H1 (cell line): ENCODE measurements at regions not wholly inside any gene's neighbourhood (a gene's known extent, or its start where the extent isn't known, plus 50 kb on each side); places are given as distances from the start of the nearest gene placed in this dataset.

Experiments used
- CTCF ChIA-PET: fragments of 300-600 bp; sonication (Branson Sonifier 250); formaldehyde crosslinking; loops from one replicate; lab custom pipeline; 2021; ENCODE audit not compliant: partially characterized antibody; lab: Charles Lee
- POLR2A ChIA-PET: fragments of 300-600 bp; sonication (Branson Sonifier 250); formaldehyde crosslinking; loops from one replicate; lab custom pipeline; 2021; ENCODE audit warnings: inconsistent platforms; ENCODE audit not compliant: partially characterized antibody; lab: Charles Lee
- DNase-seq, 2 experiments: peaks; one replicate each; pipeline versions ENCODE4 v3.0.0 to v3.0.0-alpha.2; 2010 to 2022; ENCODE audit warnings: low spot score in 2 of 2, low read depth in 1 of 2, mixed read lengths in 1 of 2
- FAIRE-seq: peaks from 2 replicates; lab custom pipeline; 2011; peaks lifted over from hg19 to GRCh38; lab: Jason Lieb, UNC
- H2AFZ ChIP-seq: 2 replicates; pipeline ENCODE4 v1.8.1; 2012; ENCODE audit warnings: low read length, inconsistent platforms
- H2AK5ac ChIP-seq: 2 replicates; pipeline ENCODE4 v1.6.1; 2013; ENCODE audit warnings: low read depth, low read length
- H2BK120ac ChIP-seq: replicated peaks from 2 replicates; pipeline ENCODE3; 2013; ENCODE audit warnings: low read depth, low read length, inconsistent platforms
- H2BK12ac ChIP-seq: 2 replicates; pipeline ENCODE4 v1.6.1; 2013; ENCODE audit warnings: low read depth, low read length
- H2BK15ac ChIP-seq: 2 replicates; pipeline ENCODE4 v1.6.1; 2013; ENCODE audit warnings: low read length
- H2BK20ac ChIP-seq: 2 replicates; pipeline ENCODE4 v1.6.1; 2013; ENCODE audit warnings: low read length
- H2BK5ac ChIP-seq: 2 replicates; pipeline ENCODE4 v1.6.1; 2013; ENCODE audit warnings: low read depth, low read length
- H3K14ac ChIP-seq: 2 replicates; pipeline ENCODE4 v1.6.1; 2013; ENCODE audit warnings: inconsistent platforms; ENCODE audit not compliant: insufficient read length
- H3K18ac ChIP-seq: 2 replicates; pipeline ENCODE4 v1.6.1; 2013; ENCODE audit warnings: low read length; ENCODE audit errors: extremely low read depth
- H3K23ac ChIP-seq: 2 replicates; pipeline ENCODE4 v1.6.1; 2013; ENCODE audit warnings: inconsistent platforms; ENCODE audit not compliant: insufficient read length
- H3K23me2 ChIP-seq: 2 replicates; pipeline ENCODE4 v1.6.1; 2013; ENCODE audit warnings: low read depth, low read length
- H3K27ac ChIP-seq: 2 replicates; pipeline ENCODE4 v1.6.1; 2011; ENCODE audit warnings: low read depth, low read length, inconsistent platforms
- H3K27me3 ChIP-seq, 4 experiments: replicated peaks in 1 of 4; 1 replicate in 1 of 4; 2 replicates in 3 of 4; pipeline versions ENCODE4 v1.6.1 to v1.8.1; 2011 to 2013; ENCODE audit warnings: low read length in 3 of 4, mild to moderate bottlenecking in 3 of 4, inconsistent platforms in 2 of 4, mixed read lengths in 2 of 4, moderate library complexity in 1 of 4; ENCODE audit not compliant: control insufficient read depth in 3 of 4, insufficient read depth in 3 of 4; ENCODE audit errors: extremely low read depth in 1 of 4
- H3K36me3 ChIP-seq, 4 experiments: 2 replicates each; pipeline versions ENCODE4 v1.6.1 to v1.8.1; 2011 to 2013; ENCODE audit warnings: mild to moderate bottlenecking in 4 of 4, low read length in 3 of 4, moderate library complexity in 2 of 4, control low read depth in 1 of 4, inconsistent platforms in 1 of 4; ENCODE audit not compliant: insufficient read depth in 4 of 4, control insufficient read depth in 2 of 4
- H3K4ac ChIP-seq: replicated peaks from 2 replicates; pipeline ENCODE3; 2013; ENCODE audit warnings: low read length, low read depth, mixed read lengths, inconsistent platforms; ENCODE audit not compliant: insufficient read length
- H3K4me1 ChIP-seq, 4 experiments: replicated peaks in 1 of 4; 1 replicate in 1 of 4; 2 replicates in 3 of 4; pipeline versions ENCODE4 v1.6.1 to v1.8.1; 2011 to 2013; ENCODE audit warnings: low read length in 3 of 4, inconsistent platforms in 2 of 4, mixed read lengths in 1 of 4; ENCODE audit not compliant: insufficient read depth in 4 of 4, control insufficient read depth in 3 of 4
- H3K4me2 ChIP-seq, 2 experiments: 2 replicates each; pipeline versions ENCODE4 v1.6.1 to v1.8.1; 2011 to 2013; ENCODE audit warnings: low read depth in 2 of 2, low read length in 2 of 2, control low read depth in 1 of 2, inconsistent platforms in 1 of 2, mild to moderate bottlenecking in 1 of 2; ENCODE audit not compliant: insufficient read depth in 1 of 2
- H3K4me3 ChIP-seq, 4 experiments: fragments of 200-600, 300-600 bp in 1 of 4; sonication (generic), shearing (Covaris generic), sonication (Bioruptor Twin) in 1 of 4; 2 replicates each; pipeline versions ENCODE4 v1.5.1 to v1.8.1; 2011 to 2016; ENCODE audit warnings: low read length in 4 of 4, low read depth in 3 of 4, control low read depth in 2 of 4, inconsistent platforms in 2 of 4, mild to moderate bottlenecking in 2 of 4, mixed read lengths in 1 of 4, moderate library complexity in 1 of 4; ENCODE audit not compliant: insufficient read depth in 2 of 4; ENCODE audit errors: extremely low read depth in 1 of 4
- H3K56ac ChIP-seq: replicated peaks from 2 replicates; pipeline ENCODE3; 2013; ENCODE audit warnings: low read depth, mild to moderate bottlenecking, mixed read lengths, low read length, inconsistent platforms; ENCODE audit not compliant: insufficient read length
- H3K79me1 ChIP-seq: 2 replicates; pipeline ENCODE4 v1.6.1; 2013; ENCODE audit warnings: low read depth, low read length, control low read depth
- H3K79me2 ChIP-seq, 2 experiments: 2 replicates each; pipeline versions ENCODE4 v1.6.1 to v1.8.1; 2012 to 2013; ENCODE audit warnings: low read length in 2 of 2, mild to moderate bottlenecking in 2 of 2, inconsistent platforms in 1 of 2; ENCODE audit not compliant: insufficient read depth in 2 of 2, control insufficient read depth in 1 of 2
- H3K9ac ChIP-seq, 4 experiments: replicated peaks in 1 of 4; 1 replicate in 1 of 4; 2 replicates in 3 of 4; pipeline versions ENCODE4 v1.6.1 to v1.8.1; 2011 to 2013; ENCODE audit warnings: low read depth in 3 of 4, low read length in 3 of 4, control low read depth in 2 of 4, mild to moderate bottlenecking in 2 of 4, moderate library complexity in 2 of 4, inconsistent platforms in 1 of 4; ENCODE audit errors: extremely low read depth in 1 of 4
- H3K9me3 ChIP-seq, 2 experiments: 2 replicates each; pipeline versions ENCODE4 v1.6.1 to v1.8.1; 2012 to 2013; ENCODE audit warnings: mild to moderate bottlenecking in 2 of 2, moderate library complexity in 2 of 2, control low read depth in 1 of 2, inconsistent platforms in 1 of 2, low read depth in 1 of 2, low read length in 1 of 2, mixed read lengths in 1 of 2; ENCODE audit not compliant: insufficient read depth in 2 of 2
- H4K20me1 ChIP-seq, 2 experiments: replicated peaks in 1 of 2; 2 replicates each; pipeline versions ENCODE3 to v1.8.1; 2011 to 2013; ENCODE audit warnings: inconsistent platforms in 2 of 2, low read length in 2 of 2, mild to moderate bottlenecking in 1 of 2; ENCODE audit not compliant: insufficient read depth in 2 of 2, control insufficient read depth in 1 of 2
- H4K5ac ChIP-seq: 2 replicates; pipeline ENCODE4 v1.6.1; 2013; ENCODE audit warnings: low read length, low read depth, mixed read lengths, inconsistent platforms; ENCODE audit not compliant: insufficient read length
- H4K8ac ChIP-seq: 2 replicates; pipeline ENCODE4 v1.8.0; 2013; ENCODE audit warnings: mild to moderate bottlenecking, moderate library complexity, low read length, inconsistent platforms; ENCODE audit not compliant: insufficient read depth; ENCODE audit errors: extremely low read depth
- H4K91ac ChIP-seq: replicated peaks from 2 replicates; pipeline ENCODE3; 2013; ENCODE audit warnings: low read length, mixed read lengths, inconsistent platforms; ENCODE audit not compliant: insufficient read length
- GTF2F1 ChIP-seq: IDR thresholded peaks from 2 replicates; pipeline ENCODE4 v1.6.1; 2012; ENCODE audit warnings: low read depth, low read length, improper control_type of control experiment, borderline replicate concordance
- WGBS, 2 experiments: shearing (Covaris generic) in 1 of 2; methylation state at CpG; one replicate each; pipeline versions ENCODE4 v1.1.6 to v1.1.7; 2013 to 2015; ENCODE audit warnings: low lambda C conversion rate in 2 of 2, mixed read lengths in 2 of 2, inconsistent platforms in 1 of 2, low coverage in 1 of 2, missing lambda C conversion rate in 1 of 2; ENCODE audit not compliant: insufficient replicate concordance in 2 of 2, insufficient coverage in 1 of 2, insufficient read length in 1 of 2; ENCODE audit errors: extremely low coverage in 1 of 2, missing lambda C conversion rate in 1 of 2; 5-methylcytosine and 5-hydroxymethylcytosine counted together

DNA sequence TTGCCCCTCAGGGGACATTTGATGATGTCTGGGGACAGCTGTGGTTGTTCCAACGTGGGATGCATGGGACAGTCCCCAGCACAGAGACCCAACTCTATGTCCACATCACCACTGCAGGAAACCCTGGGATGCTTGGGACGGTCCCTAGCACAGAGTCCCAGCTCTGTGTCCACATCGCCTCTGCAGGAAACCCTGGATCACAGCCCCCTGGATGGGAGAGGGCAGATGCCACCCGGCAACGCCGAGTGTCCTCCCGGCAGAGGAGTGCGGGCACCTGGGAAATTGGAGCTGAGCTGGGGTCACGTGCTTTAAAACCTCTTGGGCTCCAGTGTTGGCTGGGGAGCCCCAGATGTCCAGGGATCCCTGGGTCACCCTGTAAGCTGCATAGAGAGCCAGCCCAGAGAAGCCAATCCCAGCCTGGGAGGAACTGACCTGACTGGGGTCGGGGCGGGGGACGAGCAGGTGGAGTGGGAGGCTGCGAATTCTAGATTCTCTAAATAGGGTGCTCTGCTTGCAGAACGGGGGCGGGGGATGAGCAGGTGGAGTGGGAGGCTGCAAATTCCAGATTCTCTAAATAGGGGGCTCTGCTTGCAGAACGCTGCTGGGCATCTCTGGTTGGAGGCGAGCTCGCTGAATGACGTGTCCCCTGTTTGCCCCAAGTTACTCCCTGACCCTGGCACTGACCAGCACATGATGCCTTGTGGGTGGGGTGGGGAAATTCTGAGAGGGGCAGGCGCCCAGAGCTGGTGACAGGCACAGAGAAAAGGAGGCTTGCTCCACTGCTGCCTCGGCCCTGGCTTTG lies 1197.8 kb downstream of the BRD1 start:
- H3K23ac ChIP-seq, result no peak overlapping the region

More for the DNA sequence above, 1197.8 kb downstream of the BRD1 start:
- Histone ChIP-seq H2BK120ac (no peak overlapping the region), H2BK5ac (no peak overlapping the region), H3K14ac (no peak overlapping the region), H3K9ac (no peak overlapping the region), H4K20me1 (peaks cover 2 to 10% of the 10 kb centered on the region in 2 experiments), H2AK5ac (no peak overlapping the region), H3K36me3 (no peaks in the 10 kb centered on the region), H2BK20ac (no peak overlapping the region), H3K79me1 (peaks cover 2% of the 10 kb centered on the region), H3K27ac (no peak overlapping the region), H3K4me1 (peaks cover 6 to 25% (median 13%) of the 10 kb centered on the region in 4 experiments), H4K8ac (no peak overlapping the region), H3K56ac (no peak overlapping the region), H3K9me3 (no peaks in the 10 kb centered on the region), H2BK12ac (no peak overlapping the region), H2AFZ (no peak overlapping the region), H4K91ac (no peak overlapping the region), H3K4me3 (no peak overlapping the region), H4K5ac (no peak overlapping the region), H3K23me2 (no peaks in the 10 kb centered on the region; the same call in 1 of the 2 replicates), H3K27me3 (no peaks in the 10 kb centered on the region), H3K18ac (no peak overlapping the region), H3K79me2 (no peaks in the 10 kb centered on the region; a peak in 1 of 4 replicates), H3K4ac (no peak overlapping the region), H2BK15ac (no peak overlapping the region), H3K4me2 (peak overlapping the region in 1 of 2 experiments; percentile 16; a peak in 1 of 4 replicates)
- DNase-seq (no peak), FAIRE-seq (no peak)
- ChIA-PET CTCF (interaction anchor here (0.9 to 1.7 kb wide), 4 partner anchors 10 to 167 kb away, joined by 3 to 4 read pairs (median 4); no protein-coding TSS in a partner anchor), POLR2A (no interaction called here)
- WGBS, 2 experiments, result 84% methylated on average over 21 of the region's 21 CpGs; no CpG with 5 or more reads in 1 of the 2 experiments
- no peak for TF ChIP-seq GTF2F1
